Limb (tissue), 2 donors: ENCODE measurements at regions not wholly inside any gene's neighbourhood (a gene's known extent, or its start where the extent isn't known, plus 50 kb on each side); places are given as distances from the start of the nearest gene placed in this dataset.

Experiments
- DNase-seq, 2 donors: peaks; one replicate each; pipeline ENCODE4 v3.0.0-alpha.2; 2016; ENCODE audit errors: extremely low spot score in 2 of 2

DNA sequence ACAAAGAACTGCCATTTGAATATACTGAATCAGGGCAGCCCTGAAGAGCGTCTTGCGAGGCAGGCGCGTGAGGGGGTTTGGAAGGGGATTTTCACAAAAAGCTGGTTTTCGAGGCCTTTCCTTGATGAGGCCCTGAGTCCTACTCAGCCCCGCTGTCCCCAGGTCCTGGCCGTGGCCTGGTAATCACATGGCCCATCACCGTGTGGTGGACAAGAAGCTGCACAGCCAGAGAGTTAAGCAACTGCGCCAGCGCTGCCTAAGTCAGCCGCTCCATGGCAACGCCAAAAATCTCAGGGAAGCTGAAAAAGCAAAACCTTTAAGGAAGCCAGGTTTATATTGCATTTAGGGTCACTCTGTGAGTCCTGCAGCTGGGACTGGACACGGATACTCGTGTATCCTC is 341.2 kb upstream of the MYT1L start:
- DNase-seq = no peak

DNA sequence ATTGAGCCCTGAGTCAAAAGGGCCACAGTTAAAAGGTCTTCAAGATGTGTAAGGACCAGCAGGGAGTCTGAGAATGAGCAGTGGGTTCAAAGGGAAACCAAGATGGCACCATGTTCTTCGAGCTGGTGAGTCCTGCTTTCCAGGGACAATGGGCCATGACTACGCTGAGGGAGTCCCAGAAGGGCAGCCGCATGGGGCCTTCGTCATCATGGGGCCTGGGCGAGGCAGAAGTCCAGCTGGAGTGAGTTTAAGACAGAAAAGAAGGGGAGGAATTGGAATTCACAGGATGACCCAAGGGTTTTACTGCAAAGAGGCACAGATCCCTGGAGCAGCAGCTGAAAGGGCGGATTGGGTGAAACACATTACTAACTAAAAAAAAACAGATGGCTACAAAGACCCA is 340.8 kb upstream of the MYT1L start:
- no peak for DNase-seq

DNA sequence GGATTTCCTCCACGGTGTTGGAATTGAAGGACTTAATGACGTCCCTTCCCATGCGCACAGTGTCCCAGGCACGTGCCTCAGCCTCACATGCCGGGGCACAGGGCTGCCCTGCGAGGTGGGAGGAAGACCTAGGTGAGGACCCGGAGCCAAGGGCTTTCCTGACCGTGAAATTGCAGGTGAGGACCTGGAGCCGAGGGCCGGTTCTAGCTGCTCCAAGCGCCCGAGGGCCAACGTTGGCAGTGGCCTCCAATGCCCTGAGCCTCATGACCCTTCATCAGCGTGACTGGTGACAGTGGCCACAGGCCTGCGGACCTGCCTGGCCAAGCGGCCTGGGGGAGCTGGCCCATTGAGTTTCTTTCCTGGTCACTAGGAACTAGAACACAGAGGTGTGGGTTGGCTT is 338.2 kb upstream of the MYT1L start:
- no peak for DNase-seq

DNA sequence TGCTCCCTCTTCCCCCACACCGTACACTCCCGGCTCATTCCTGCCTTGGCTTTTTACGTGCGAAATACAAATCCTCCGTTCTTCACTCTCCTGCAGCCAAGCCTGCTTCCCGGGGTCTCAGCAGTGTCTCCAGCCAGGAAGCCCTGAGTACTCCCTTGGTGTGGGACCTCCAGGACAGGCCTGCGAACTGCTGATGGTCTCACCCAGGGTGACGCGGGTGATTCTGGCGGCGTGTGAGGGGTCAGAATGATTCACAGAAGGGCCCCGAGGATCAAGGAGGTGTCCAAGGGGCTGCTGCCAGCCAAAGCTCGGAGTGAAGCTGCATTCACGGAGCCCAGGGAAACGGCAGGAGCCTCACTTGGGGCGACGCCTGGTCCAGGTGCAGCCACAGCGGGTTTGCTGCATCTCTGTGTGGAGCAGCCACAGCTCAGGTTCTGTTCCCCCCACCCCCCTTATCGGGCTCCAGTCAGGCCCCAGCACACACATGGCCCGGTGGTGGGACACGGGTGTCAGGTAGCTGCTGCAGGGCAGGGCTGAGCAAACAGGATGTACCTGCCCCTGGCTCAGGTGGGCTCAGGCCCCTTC is 337.7 kb upstream of the MYT1L start:
- no peak for DNase-seq

DNA sequence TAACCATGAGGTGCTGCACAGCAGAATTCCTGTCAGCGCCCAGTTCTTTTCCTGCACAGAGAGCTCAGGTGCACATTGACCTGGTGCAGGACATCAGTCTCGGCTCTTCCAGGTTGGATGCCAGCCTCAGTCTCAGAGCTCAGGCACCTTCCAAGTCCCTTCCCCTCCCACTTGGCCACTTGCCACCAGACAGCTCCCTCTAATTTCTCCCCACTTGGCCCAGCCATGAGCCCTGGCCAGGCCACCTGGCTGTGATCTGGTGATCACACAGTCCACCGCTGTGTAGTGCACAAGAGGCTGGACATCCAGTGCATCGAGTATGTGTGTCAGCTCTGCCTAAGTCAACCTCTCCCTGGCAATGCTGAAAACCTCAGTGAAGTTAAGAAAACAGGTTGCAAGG is 336.6 kb upstream of the MYT1L start:
- no peak for DNase-seq

DNA sequence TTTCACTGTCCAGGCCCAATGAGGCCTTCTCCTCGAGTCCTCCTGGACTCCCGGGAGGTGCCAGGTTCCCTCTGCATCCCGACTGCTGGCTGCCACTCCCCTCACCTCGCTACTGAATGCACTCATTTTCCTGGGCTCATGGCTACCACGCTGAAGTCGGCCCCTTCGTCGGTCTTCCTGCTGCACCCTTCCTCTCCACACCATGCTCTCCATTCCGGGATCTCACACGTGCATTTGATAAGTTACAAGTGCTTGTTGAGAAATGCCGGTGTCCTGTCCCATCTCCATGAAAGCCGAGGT is 334.7 kb upstream of the MYT1L start:
- DNase-seq = no peak

DNA sequence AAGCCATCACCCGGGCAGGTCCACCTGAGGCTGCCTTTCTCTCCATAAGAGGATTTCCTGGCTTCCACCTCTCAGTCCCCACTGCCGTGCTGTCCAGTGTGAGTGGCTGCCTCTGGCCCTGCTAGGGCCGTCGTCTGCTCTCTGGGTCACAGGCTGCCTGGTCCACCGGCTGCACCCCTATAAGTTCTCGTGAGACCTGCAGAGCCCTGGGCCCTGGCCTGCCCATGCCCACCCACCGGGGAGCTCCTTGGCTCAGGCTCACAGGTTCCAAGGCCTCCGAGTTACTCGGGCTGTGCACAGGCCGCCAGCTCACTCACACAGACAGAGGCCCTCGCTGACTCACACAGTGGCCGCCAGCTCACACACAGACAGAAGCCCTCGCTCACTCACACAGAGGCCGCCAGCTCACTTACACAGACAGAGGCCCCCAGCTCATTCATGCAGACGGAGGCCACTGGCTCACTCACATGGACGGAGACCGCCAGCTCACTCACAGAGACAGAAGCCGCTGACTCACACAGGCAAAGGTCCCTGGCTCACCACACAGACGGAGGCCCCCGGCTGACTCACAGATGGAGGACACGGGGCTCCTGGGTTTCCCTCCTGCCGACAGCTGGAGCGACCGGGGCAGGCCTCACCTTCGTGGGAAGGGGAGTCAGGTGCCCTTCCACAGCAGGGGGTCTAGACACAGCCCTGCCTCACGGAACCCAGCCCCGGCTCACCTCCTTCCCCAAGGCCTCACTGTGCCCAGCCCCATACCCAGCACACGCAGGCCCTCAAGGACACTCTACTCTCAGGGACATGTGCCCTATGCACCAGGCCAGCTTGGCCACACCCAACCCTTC is 334.1 kb upstream of the MYT1L start:
- no peak for DNase-seq

DNA sequence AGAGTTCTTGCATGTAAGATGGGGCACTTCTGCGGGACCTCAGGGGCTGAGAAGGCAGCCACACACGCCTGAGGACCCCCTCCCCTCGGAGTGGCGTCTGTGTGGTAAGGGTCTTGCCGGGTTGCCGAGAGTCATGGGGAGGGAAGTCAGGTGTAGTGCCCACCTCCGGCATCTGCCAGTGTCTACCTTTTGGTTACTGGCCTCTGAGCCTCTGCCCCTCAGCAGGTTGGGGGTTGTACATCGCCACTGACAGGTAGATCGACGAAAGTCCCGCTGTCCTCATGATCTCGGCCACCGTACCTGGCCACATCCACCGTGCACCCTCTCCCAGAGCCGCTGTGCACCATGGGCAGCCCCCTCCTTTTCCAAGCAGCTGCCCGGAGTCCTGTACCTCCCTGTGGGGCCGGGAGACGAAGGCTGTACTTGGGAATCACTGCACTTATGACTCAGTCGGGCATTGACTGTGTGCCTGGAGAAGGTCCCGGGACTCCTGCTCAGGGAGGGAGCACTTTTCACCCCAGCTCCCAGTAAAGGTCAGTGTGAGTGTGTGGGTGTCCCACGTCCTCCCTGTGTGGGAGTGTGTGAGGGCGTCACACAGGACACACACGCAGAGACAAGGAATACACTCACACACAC is 332.4 kb upstream of the MYT1L start:
- DNase-seq = no peak

DNA sequence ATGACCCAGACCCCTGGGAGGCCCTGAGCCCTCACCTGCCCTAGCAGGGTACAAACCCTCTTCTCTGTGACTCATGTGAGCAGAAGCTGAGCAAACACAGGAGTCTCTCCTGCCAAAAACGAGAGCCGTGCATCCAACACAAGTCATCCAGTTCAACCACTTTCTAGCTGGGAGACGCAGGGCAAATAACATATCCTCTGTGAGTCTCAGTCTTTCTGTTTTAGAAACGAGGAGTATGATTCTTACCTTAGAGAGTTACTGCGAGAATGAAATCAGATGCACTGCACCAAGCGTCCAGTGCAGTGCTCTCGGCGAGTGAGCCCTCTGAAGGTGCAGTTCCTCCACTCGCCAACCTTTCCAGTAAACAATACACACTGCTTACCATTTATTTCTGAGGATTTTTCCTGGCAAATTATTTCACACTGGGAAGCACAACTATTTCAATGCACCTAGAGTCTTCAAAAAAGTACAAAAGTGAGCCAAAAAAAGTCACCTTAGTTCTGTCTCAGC is 331.8 kb upstream of the MYT1L start:
- no peak for DNase-seq

DNA sequence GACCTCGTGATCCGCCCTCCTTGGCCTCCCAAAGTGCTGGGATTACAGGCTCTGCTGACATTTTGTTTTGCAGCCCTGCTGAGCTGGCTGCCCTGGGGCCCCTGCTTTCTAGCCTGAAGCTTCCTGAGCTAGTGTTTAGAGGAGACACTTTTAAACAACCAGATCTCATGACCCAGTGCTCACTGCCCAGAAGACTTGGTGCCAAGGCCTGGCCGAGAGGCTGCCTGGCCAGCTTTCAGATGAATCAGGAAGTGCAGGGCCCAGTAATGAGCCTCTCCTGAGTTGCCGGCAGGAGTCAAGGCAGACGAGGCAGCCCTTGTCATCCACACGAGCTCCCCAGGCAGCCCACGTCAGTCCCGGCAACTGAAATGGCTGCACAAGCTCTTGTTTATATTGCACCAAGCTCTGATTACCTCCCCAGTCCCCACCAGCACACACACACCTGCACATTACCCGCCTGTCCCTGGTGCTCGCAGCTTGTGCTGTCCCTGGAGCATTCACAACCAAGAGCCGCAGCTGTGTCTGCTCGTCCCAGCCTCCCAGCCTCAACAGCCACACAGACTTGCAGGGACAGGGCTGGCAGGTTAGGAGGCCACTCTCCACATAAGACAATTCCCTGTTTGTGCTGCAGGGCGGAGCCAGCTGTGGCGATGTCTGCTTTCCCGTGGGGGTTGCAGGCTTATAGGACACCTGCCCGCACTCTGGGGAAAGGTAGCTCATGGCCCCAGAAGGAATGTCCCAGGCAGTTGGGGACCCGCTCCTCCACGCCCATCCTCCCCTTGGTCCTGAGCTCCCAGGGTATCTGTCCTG is 331.2 kb upstream of the MYT1L start:
- no peak for DNase-seq

DNA sequence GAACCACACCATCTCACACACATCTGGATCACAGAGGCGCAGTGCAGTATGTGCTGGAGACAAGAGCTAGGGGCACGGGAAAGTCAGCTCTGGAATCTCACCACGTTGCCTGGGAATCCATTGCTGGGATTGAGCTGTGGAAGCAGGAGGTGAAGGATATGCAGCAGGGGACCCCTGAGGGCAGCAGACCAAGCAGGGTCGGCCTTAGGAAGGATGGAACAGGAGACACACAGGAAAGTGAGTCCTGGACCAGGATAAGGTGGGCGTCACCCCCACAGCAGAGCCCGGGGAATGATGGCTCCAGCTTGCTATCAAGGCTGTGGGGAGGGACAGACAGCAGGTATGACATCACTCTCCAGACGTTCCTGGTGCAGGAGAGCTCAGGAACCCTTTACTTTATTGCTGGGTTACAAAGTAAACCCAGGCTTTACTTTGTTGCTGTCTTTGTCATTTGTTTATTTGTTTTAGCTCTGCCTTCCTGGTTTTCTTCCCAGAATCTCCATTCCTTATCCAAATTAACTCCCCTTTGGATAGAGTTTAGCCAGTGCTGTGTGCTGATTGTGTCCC is 329.8 kb upstream of the MYT1L start:
- no peak for DNase-seq

DNA sequence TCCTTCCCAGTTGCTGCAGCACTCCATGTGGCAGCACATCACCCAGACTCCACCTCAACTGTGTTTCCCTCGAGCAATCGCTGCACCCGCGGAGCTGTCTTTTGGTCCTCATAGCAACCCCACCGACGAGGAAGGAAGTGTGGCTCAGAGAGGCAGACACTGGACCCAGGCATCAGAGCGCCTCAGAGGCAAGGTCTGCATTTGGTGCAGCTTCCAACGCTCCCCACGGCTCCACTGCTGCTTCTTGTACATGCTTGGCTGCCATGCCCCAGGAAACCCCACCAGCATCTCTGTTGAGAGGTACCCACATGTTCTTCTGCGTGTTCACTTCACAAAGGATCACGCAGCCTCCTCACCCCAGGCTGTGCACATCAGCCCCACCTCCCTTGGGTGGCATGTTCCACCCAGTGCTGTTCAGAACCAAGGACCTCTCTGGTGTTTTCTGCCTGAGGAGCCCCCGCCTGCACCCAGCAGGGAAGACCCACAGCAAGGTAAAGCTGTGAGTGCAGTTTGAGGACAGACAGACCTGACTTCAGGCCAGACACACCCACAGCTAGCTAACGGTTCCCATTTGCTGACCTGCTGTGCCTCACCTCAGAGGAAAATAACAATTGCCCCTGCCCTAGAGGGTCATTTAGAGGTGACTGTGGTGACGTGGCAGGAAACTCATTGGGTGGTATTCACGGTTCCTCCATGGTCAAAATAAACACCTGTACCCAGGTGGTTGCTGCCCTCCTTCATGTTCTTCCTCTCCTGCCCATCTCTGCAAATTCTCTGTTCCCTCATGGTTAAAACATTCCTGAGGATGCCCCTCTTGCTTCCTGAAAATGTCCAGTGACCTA is 326.3 kb upstream of the MYT1L start:
- no peak for DNase-seq

DNA sequence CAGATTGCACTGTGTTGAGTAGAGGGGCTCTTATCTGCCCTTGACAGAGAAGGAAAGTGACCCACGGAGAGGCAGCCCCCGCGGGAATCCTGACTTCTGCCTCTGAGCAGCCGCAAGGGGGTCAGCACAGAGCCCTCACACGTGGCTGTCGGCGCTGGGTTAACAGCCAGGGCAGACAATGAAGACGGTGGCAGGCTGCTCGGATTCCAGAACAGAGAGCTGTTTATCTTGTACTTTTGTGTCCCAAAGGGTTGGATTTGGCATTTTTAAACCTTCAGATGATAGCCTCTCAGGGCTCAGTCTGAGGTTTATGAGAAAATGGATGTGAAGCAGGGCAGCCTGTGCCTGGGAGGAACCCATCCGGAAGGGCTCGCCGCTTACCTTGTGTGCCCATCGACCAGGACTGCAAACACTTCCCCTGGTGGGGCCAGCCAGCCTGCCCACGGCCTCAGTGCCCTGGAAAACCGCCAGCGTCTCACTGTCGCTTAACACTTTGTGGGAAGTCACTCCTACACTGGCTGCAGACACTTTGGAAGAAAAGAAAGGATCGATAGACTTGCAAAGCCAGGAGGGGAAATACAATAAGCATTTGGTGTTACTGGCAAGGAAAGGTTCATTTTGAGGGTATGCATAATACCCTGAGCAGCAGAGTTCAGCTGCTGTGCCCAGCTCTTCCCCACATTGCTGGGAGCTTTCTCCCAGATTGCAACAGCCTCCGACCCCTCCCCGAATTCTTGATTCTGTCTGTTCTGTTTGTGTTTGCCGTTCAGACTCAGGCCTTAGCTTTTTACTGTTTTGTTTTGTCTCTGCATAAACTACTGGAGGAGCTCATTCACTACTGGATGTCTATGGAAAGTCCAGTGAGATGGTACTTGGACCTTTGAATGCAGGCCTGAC is 325.3 kb upstream of the MYT1L start:
- DNase-seq = no peak

DNA sequence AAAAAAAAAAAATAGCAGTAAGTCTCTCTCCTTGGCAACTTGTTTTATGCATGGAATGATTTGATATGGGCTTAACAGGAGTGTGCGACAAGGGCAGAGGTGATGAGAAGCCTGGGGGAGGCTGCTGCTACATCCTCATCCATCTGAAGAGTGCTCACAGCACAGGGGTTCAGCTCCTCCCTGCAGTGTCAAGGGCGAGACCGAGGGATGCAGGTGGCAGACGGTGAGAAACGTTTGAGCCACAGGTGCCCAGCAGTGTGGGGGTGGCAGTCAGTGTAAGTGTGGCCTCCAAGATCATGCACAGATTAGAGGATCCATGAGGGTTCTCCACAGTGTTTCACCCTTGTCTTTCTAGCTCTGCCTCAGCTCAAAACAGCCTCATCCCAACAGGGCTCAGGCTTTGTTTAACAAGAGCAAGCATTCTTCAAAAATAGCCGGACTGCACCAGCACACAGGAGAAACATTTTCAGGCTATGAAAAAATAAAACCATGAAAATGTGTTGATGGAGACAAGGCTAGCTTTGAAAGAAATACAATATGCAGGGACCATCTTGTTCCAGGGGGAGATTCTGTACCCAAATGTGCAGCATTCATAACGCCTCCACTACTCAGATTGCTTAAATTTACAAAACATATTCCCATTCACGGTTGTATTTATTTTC is 324.5 kb upstream of the MYT1L start:
- DNase-seq = no peak

DNA sequence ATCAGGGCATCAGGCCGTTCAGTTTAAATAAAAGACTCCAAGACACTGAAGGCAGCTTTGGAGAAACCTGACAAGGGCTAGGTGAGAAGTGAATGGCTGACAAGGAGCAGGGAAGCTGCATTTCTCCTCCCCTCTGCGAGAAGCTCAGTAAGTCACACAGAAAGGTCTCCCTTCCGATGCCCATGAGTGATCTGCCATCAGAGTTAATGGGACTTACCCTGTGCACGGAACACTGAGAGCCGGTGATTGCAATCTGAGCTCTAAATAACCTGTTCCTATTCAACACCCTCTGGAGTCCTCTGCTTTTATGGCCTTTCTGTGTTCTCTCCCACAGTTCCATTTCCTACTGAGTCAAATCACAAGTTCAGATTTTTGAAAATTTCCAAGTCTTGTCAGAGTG is 322.2 kb upstream of the MYT1L start:
- no peak for DNase-seq

DNA sequence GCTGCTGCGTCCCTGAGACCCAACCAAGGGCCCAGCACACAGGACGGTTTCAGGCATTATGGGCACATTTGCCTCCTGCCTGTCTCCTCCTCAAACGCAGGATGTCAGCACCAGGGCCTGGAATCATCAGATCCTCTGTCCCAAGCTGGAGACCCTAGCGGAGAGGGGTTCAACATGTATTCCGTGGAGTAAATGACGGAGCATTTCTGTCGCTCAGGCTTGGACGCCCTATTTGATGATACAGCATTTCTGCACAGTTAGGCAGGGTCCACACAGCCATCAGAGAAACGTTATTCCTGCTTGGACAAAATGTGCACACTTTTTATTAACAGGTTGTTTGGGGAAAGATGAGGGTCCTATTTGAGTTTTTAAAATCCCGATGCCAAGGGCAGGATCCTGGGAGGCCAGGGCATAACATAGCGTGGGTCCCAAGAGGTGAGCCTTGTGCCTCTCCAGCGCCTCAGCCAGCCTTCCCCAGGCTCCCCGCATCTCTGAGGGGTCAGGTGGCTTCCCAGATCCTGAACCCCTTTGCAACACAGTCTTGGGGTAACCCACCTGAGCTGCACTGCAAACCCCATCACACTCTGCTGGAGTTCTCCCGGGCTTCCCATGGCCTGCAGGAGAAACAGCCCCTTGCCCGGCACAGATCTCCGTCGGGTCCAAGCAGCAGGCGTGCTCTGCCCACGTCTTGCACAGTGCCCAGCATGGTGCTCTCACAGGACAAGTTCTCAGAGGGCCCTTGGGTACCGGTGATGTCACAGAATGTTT is 319.7 kb upstream of the MYT1L start:
- no peak for DNase-seq

DNA sequence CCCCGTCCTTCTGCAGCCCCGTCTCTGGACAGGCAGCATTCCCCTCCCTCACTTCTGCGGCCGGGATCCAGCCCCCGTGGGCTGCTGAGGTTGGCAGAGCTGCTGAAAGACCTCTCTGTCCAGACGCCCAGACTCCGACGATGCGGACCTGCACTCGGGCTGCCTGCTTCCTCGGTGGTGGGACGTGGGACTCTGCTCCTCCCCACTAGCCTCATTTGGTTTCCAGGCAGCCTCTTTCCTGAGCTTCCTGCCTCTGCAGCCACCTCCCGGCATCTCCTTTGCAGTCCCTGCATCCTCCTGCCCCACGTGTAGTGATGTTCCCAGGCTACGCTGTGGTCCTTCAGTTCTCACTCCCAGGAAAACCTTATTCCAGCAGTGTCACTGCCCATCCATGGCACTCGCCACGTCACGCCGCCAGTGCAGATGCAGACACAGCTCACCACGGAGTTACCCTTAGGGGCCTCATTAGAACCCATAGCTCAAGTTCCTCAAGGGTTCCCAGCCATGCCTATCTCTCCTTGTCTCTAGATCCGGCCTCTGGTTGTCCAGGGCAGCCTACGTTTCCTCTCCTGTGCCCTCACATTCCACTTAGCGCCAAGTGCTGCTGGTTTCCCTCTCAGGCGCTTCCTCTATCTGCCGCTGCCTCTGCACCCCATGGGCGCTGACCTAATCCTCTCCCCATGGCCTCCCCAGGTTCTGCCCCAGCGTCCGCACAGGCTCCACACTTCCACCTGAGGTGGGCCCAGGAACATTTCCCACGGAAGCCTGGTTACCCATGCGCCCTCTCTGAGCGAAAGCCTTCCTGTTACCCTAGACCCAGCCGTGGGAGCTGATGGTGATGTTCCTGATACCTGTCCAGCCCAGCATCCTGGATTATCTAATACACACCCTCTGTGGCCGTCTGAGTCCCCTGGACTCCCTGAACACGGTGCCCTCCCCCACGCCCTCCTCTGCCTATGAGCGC is 318.3 kb upstream of the MYT1L start:
- no peak for DNase-seq
